ENCODE measurements at regions not wholly inside any gene's neighbourhood (a gene's known extent, or its start where the extent isn't known, plus 50 kb on each side); places are given as distances from the start of the nearest gene placed in this dataset.
"Not testable (repeated sequence)": the region's sequence is repeated elsewhere in the genome, so short reads cannot be mapped to it uniquely, and the experiment has no call there.

- H3K79me1 ChIP-seq (ENCODE audit: low read depth, low read length); H4K8ac ChIP-seq (ENCODE audit: extremely low read depth, insufficient read depth, low read length); H3K4me3 ChIP-seq (ENCODE audit: extremely low read depth in 1 of 4, insufficient read depth in 2 of 4, low read depth in 3 of 4, low read length in 4 of 4); POLR2A ChIA-PET (ENCODE audit: partially characterized antibody); H2AK5ac ChIP-seq (ENCODE audit: low read depth, low read length); H3K4ac ChIP-seq (replicated peaks; ENCODE audit: insufficient read length, low read depth, low read length); H2AFZ ChIP-seq (ENCODE audit: low read length); H4K91ac ChIP-seq (replicated peaks; ENCODE audit: insufficient read length, low read length); H4K20me1 ChIP-seq (replicated peaks in 1 of 2; ENCODE audit: control insufficient read depth in 1 of 2, insufficient read depth in 2 of 2, low read length in 2 of 2); H4K5ac ChIP-seq (ENCODE audit: insufficient read length, low read depth, low read length); H3K56ac ChIP-seq (replicated peaks; ENCODE audit: insufficient read length, low read depth, low read length); H3K23me2 ChIP-seq (ENCODE audit: low read depth, low read length); H3K27ac ChIP-seq (ENCODE audit: low read depth, low read length); H3K9me3 ChIP-seq (ENCODE audit: insufficient read depth in 2 of 2, low read depth in 1 of 2, low read length in 1 of 2); H3K9ac ChIP-seq (replicated peaks in 1 of 4; ENCODE audit: extremely low read depth in 1 of 4, low read depth in 3 of 4, low read length in 3 of 4); H2BK15ac ChIP-seq (ENCODE audit: low read length); H3K4me1 ChIP-seq (replicated peaks in 1 of 4; ENCODE audit: control insufficient read depth in 3 of 4, insufficient read depth in 4 of 4, low read length in 3 of 4); FAIRE-seq; H3K14ac ChIP-seq (ENCODE audit: insufficient read length); H3K27me3 ChIP-seq (replicated peaks in 1 of 4; ENCODE audit: control insufficient read depth in 3 of 4, extremely low read depth in 1 of 4, insufficient read depth in 3 of 4, low read length in 3 of 4); DNase-seq (ENCODE audit: low read depth in 1 of 2, low spot score in 2 of 2); H2BK20ac ChIP-seq (ENCODE audit: low read length); H3K23ac ChIP-seq (ENCODE audit: insufficient read length); H2BK5ac ChIP-seq (ENCODE audit: low read depth, low read length); H2BK12ac ChIP-seq (ENCODE audit: low read depth, low read length); H2BK120ac ChIP-seq (replicated peaks; ENCODE audit: low read depth, low read length); H3K36me3 ChIP-seq (ENCODE audit: control insufficient read depth in 2 of 4, insufficient read depth in 4 of 4, low read length in 3 of 4); H3K18ac ChIP-seq (ENCODE audit: extremely low read depth, low read length); H3K79me2 ChIP-seq (ENCODE audit: control insufficient read depth in 1 of 2, insufficient read depth in 2 of 2, low read length in 2 of 2); H3K4me2 ChIP-seq (ENCODE audit: insufficient read depth in 1 of 2, low read depth in 2 of 2, low read length in 2 of 2): not testable (repeated sequence)
- WGBS, 2 experiments (ENCODE audit: extremely low coverage in 1 of 2, insufficient coverage in 1 of 2, insufficient read length in 1 of 2, insufficient replicate concordance in 2 of 2, low coverage in 1 of 2, low lambda C conversion rate in 2 of 2, missing lambda C conversion rate in 1 of 2) = 94% methylated on average over 15 of the region's 15 CpGs; no CpG with 5 or more reads in 1 of the 2 experiments
- CTCF ChIA-PET (ENCODE audit: partially characterized antibody) = interaction anchor here (0.7 kb wide), 2 partner anchors 36 to 328 kb away, joined by 3 read pairs; no protein-coding TSS in a partner anchor
These were observed 758.1 kb downstream of the SLC6A15 start for GRCh38 chr12:84154439-84154990.

All from H1 (cell line).